Endothelial cell of umbilical vein (primary cell): ENCODE measurements at regions not wholly inside any gene's neighbourhood (a gene's known extent, or its start where the extent isn't known, plus 50 kb on each side); places are given as distances from the start of the nearest gene placed in this dataset.

Experiments
- BruUV-seq: library from RNA; stranded (reverse); fragments of 400-500 nt; replicated peaks from 2 replicates; lab custom pipeline; 2021; lab: Mats Ljungman, UMichigan
- CTCF ChIA-PET: fragments of 300-600, 350-600 bp; sonication (Branson Sonifier 250); formaldehyde crosslinking; loops from one replicate; lab custom pipeline; 2021; ENCODE audit warnings: antibody characterized with exemption, inconsistent platforms; lab: Charles Lee
- POLR2A ChIA-PET: fragments of 300-600, 350-600 bp; sonication (Branson Sonifier 250); formaldehyde crosslinking; loops from one replicate; lab custom pipeline; 2021; ENCODE audit warnings: antibody characterized with exemption, inconsistent platforms; lab: Charles Lee
- DNase-seq: peaks from one replicate; pipeline ENCODE4 v3.0.0-alpha.2; 2011; ENCODE audit warnings: low read depth, low spot score
- FAIRE-seq: peaks from 2 replicates; lab custom pipeline; 2011; peaks lifted over from hg19 to GRCh38; lab: Jason Lieb, UNC
- H2AFZ ChIP-seq: 2 replicates; pipeline ENCODE4 v1.6.0; 2012; ENCODE audit warnings: low read depth, low read length, control low read depth, inconsistent platforms
- H3K27ac ChIP-seq: 2 replicates; pipeline ENCODE4 v1.5.1; 2011; ENCODE audit warnings: low read depth, mild to moderate bottlenecking, control low read depth, low read length, moderate library complexity; ENCODE audit not compliant: insufficient read depth
- H3K27me3 ChIP-seq, 2 experiments: 2 replicates each; pipeline versions ENCODE4 v1.6.0 to v1.6.1; 2011; ENCODE audit warnings: low read length in 2 of 2, mixed read lengths in 1 of 2; ENCODE audit not compliant: control insufficient read depth in 2 of 2, insufficient read depth in 2 of 2
- H3K36me3 ChIP-seq, 2 experiments: 2 replicates in 1 of 2; 3 replicates in 1 of 2; pipeline ENCODE4 v1.5.1; 2011; ENCODE audit warnings: low read length in 2 of 2, mild to moderate bottlenecking in 1 of 2, moderate library complexity in 1 of 2; ENCODE audit not compliant: control insufficient read depth in 2 of 2, insufficient read depth in 2 of 2; ENCODE audit errors: extremely low read depth in 1 of 2
- H3K4me1 ChIP-seq: 3 replicates; pipeline ENCODE4 v1.5.1; 2011; ENCODE audit warnings: mild to moderate bottlenecking, low read length; ENCODE audit not compliant: control insufficient read depth, insufficient read depth; ENCODE audit errors: extremely low read depth
- H3K4me2 ChIP-seq: 2 replicates; pipeline ENCODE4 v1.6.1; 2011; ENCODE audit warnings: low read length, control low read depth, mixed read lengths; ENCODE audit not compliant: insufficient read depth
- H3K4me3 ChIP-seq, 3 experiments: fragments of 200-600 bp in 1 of 3; sonication (generic), shearing (Covaris generic) in 1 of 3; replicated peaks in 1 of 3; 2 replicates each; pipeline ENCODE4 v1.5.1; 2011 to 2016; ENCODE audit warnings: control low read depth in 3 of 3, low read length in 3 of 3, mild to moderate bottlenecking in 2 of 3, inconsistent platforms in 1 of 3, low read depth in 1 of 3, moderate library complexity in 1 of 3; ENCODE audit not compliant: insufficient read depth in 1 of 3
- H3K79me2 ChIP-seq: 2 replicates; pipeline ENCODE4 v1.6.0; 2012; ENCODE audit warnings: low read length, inconsistent platforms; ENCODE audit not compliant: control insufficient read depth, insufficient read depth
- H3K9ac ChIP-seq: replicated peaks from 2 replicates; pipeline ENCODE3; 2011; ENCODE audit warnings: low read length, control low read depth; ENCODE audit not compliant: insufficient read depth; ENCODE audit errors: extremely low read depth
- H3K9me1 ChIP-seq: replicated peaks from 3 replicates; pipeline ENCODE4 v1.6.0; 2011; ENCODE audit warnings: mild to moderate bottlenecking, low read length; ENCODE audit not compliant: control insufficient read depth, insufficient read depth; ENCODE audit errors: extremely low read depth
- H3K9me3 ChIP-seq: replicated peaks from 2 replicates; pipeline ENCODE4 v1.5.1; 2012; ENCODE audit warnings: low read length, inconsistent platforms; ENCODE audit not compliant: control insufficient read depth, insufficient read depth
- H4K20me1 ChIP-seq: replicated peaks from 2 replicates; pipeline ENCODE3; 2011; ENCODE audit warnings: mild to moderate bottlenecking, low read length; ENCODE audit not compliant: control insufficient read depth, insufficient read depth; ENCODE audit errors: extremely low read depth
- CTCF ChIP-seq, 2 donors: IDR thresholded peaks; 1 replicate in 1 of 2; 2 replicates in 1 of 2; pipeline ENCODE4 v1.5.1; 2011; ENCODE audit warnings: low read length in 2 of 2, mild to moderate bottlenecking in 2 of 2, moderate library complexity in 2 of 2, control low read depth in 1 of 2, inconsistent platforms in 1 of 2, low read depth in 1 of 2; ENCODE audit not compliant: insufficient read depth in 1 of 2; ENCODE audit errors: extremely low read depth in 1 of 2
- EZH2 ChIP-seq: IDR thresholded peaks from 2 replicates; pipeline ENCODE4 v1.6.1; 2012; ENCODE audit warnings: borderline replicate concordance, low read depth, mild to moderate bottlenecking, moderate library complexity, low read length, inconsistent platforms; ENCODE audit not compliant: severe bottlenecking
- FOS ChIP-seq: IDR thresholded peaks from 2 replicates; pipeline ENCODE4 v1.6.1; 2011; ENCODE audit warnings: mild to moderate bottlenecking, low read length, moderate library complexity, borderline replicate concordance; ENCODE audit not compliant: insufficient read depth
- GATA2 ChIP-seq: IDR thresholded peaks from 2 replicates; pipeline ENCODE4 v1.7.0; 2011; ENCODE audit warnings: low read depth, mild to moderate bottlenecking, moderate library complexity, mixed read lengths, low read length; ENCODE audit not compliant: insufficient read length, insufficient read depth
- JUN ChIP-seq: IDR thresholded peaks from 2 replicates; pipeline ENCODE4 v1.6.1; 2011; ENCODE audit warnings: borderline replicate concordance, low read depth; ENCODE audit not compliant: insufficient read length, insufficient read depth
- MYC ChIP-seq: IDR thresholded peaks from one replicate; pipeline ENCODE4 v1.6.1; 2011; ENCODE audit warnings: mild to moderate bottlenecking, low read depth, low read length
- POLR2A ChIP-seq: IDR thresholded peaks from 2 replicates; pipeline ENCODE4 v1.6.1; 2012; ENCODE audit warnings: low read depth, mild to moderate bottlenecking, control low read depth, low read length
- POLR2AphosphoS5 ChIP-seq: IDR thresholded peaks from 2 replicates; pipeline ENCODE4 v1.6.1; 2012; ENCODE audit warnings: low read depth, mild to moderate bottlenecking, control low read depth, low read length, moderate library complexity; ENCODE audit not compliant: insufficient read depth
- dilution Hi-C: fragments of 300-500 bp; cut with MboI; formaldehyde crosslinking; loops from one replicate; pipeline ENCODE4 v1.15.0; 2019; ENCODE audit warnings: low sequenced_read_pairs; ENCODE audit not compliant: extremely low pct_ligation_motif_present
- intact Hi-C: fragments of 100-400 bp; cut with micrococcal nuclease; formaldehyde crosslinking; loops from one replicate; pipeline ENCODE4 v1.10.0; 2022
- TF ChIP-seq, protein P1 (sequence below): IDR thresholded peaks from 2 replicates; pipeline ENCODE4 v1.6.1; 2011; ENCODE audit not compliant: insufficient read depth, insufficient read length

DNA sequence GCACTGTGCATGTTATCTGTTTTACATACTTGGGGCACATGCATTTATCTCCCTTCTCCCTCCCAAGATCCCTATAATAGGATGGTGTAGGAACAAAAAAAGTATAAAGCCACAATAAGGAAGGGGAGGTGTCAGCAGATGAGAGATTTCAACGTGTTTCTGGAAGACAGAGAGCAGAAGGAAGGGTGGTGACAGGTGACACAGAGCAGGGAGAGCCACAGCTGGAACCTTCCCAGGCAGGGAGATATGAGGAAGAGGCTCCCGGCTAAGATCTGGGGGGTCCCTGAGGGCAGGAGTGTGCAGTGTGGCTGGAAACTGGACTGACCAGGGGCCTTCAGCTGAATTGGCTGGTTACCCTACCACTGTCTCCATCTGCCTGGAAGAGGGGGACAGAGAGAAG, 107.4 kb downstream of the BCOR start:
- Histone ChIP-seq H3K4me1 (no peaks in the 10 kb centered on the region), H2AFZ (no peak overlapping the region), H3K9me3 (no peaks in the 10 kb centered on the region), H3K9ac (no peak overlapping the region), H3K79me2 (no peaks in the 10 kb centered on the region), H3K27ac (no peak overlapping the region), H3K9me1 (no peaks in the 10 kb centered on the region), H3K27me3 (no peaks in the 10 kb centered on the region), H4K20me1 (no peaks in the 10 kb centered on the region), H3K36me3 (no peaks in the 10 kb centered on the region), H3K4me2 (no peak overlapping the region), H3K4me3 (no peak overlapping the region)
- DNase-seq (no peak), FAIRE-seq (no peak)
- dilution Hi-C loops (no loop called here), intact Hi-C loops (no loop called here)
- CTCF ChIA-PET, result no interaction called here
- TF ChIP-seq, protein P1, sequence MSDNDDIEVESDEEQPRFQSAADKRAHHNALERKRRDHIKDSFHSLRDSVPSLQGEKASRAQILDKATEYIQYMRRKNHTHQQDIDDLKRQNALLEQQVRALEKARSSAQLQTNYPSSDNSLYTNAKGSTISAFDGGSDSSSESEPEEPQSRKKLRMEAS, result no peak
- TF ChIP-seq POLR2A (no peak), FOS (no peak), JUN (no peak), MYC (no peak), CTCF (IDR thresholded peaks at IDR 0.05; ENCODE audit: extremely low read depth in 1 of 2, insufficient read depth in 1 of 2, low read depth in 1 of 2, low read length in 2 of 2) (no peak), EZH2 (no peak), GATA2 (no peak), POLR2AphosphoS5 (no peak)
- no TSS peak for BruUV-seq
- POLR2A ChIA-PET, result no interaction called here
